K562 (cell line): ENCODE measurements at regions not wholly inside any gene's neighbourhood (a gene's known extent, or its start where the extent isn't known, plus 50 kb on each side); places are given as distances from the start of the nearest gene placed in this dataset.

Experiments used
- ATAC-seq: fragments of 200-7000 bp; cut with Tn5 transposase; 3 replicates; pipeline ENCODE4 v1.9.1; 2020; ENCODE audit warnings: moderate library complexity
- BruUV-seq: library from RNA; stranded (reverse); fragments of 400-500 nt; replicated peaks from 2 replicates; lab custom pipeline; 2021; lab: Mats Ljungman, UMichigan
- CTCF ChIA-PET: fragments of 300-600 bp; formaldehyde crosslinking; extraction: SDS; loops from one replicate; lab custom pipeline; 2021; ENCODE audit warnings: low intra/inter-chr PET ratio; lab: Yijun Ruan, JAX
- POLR2A ChIA-PET: fragments of 300-600, 350-650 bp; sonication (Branson Sonifier 250); formaldehyde crosslinking; extraction: SDS; loops from one replicate; lab custom pipeline; 2021; ENCODE audit warnings: antibody characterized with exemption, inconsistent platforms; lab: Yijun Ruan, JAX
- DNase-seq, 4 experiments: peaks; one replicate each; pipeline versions ENCODE4 v3.0.0 to v3.0.0-alpha.2; 2011 to 2018; ENCODE audit warnings: low spot score in 3 of 4, mixed read lengths in 3 of 4; ENCODE audit errors: extremely low read depth in 1 of 4
- FAIRE-seq: peaks from 2 replicates; lab custom pipeline; 2011; peaks lifted over from hg19 to GRCh38; lab: Jason Lieb, UNC
- H2AFZ ChIP-seq: 2 replicates; pipeline ENCODE4 v1.6.0; 2011; ENCODE audit warnings: low read depth, low read length, control low read depth, inconsistent platforms
- H3K27ac ChIP-seq: fragments of 200-600 bp; 3 replicates; pipeline ENCODE4 v1.8.0; 2011; ENCODE audit warnings: low read depth, mild to moderate bottlenecking, control low read depth, inconsistent platforms, low read length, moderate library complexity, mixed read lengths; ENCODE audit errors: extremely low read depth
- H3K27me3 ChIP-seq, 2 experiments: fragments of 300-600 bp in 1 of 2; 2 replicates in 1 of 2; 3 replicates in 1 of 2; pipeline versions ENCODE4 v1.6.0 to v1.8.0; 2011; ENCODE audit warnings: inconsistent platforms in 2 of 2, low read length in 2 of 2, mild to moderate bottlenecking in 1 of 2, mixed read lengths in 1 of 2, moderate library complexity in 1 of 2; ENCODE audit not compliant: control insufficient read depth in 2 of 2, insufficient read depth in 2 of 2
- H3K36me3 ChIP-seq: fragments of 300-600 bp; 3 replicates; pipeline ENCODE4 v1.8.0; 2011; ENCODE audit warnings: mild to moderate bottlenecking, low read length, inconsistent platforms; ENCODE audit not compliant: control insufficient read depth, insufficient read depth
- H3K4me1 ChIP-seq, 2 experiments: fragments of 200-600 bp in 1 of 2; replicated peaks in 1 of 2; 2 replicates in 1 of 2; 3 replicates in 1 of 2; pipeline versions ENCODE4 v1.5.1 to v1.8.0; 2011; ENCODE audit warnings: inconsistent platforms in 2 of 2, low read length in 2 of 2, mild to moderate bottlenecking in 1 of 2, mixed read lengths in 1 of 2, moderate library complexity in 1 of 2; ENCODE audit not compliant: control insufficient read depth in 2 of 2, insufficient read depth in 2 of 2
- H3K4me2 ChIP-seq: 2 replicates; pipeline ENCODE4 v1.6.1; 2011; ENCODE audit warnings: low read length, control low read depth, inconsistent platforms, mixed read lengths; ENCODE audit not compliant: insufficient read depth
- H3K4me3 ChIP-seq: fragments of 200-600 bp; sonication (generic), shearing (Covaris generic); 2 replicates; pipeline ENCODE4 v1.5.1; 2016; ENCODE audit warnings: control low read depth, inconsistent platforms
- H3K79me2 ChIP-seq: fragments of 200-600 bp; 3 replicates; pipeline ENCODE4 v1.8.0; 2011; ENCODE audit warnings: low read length, inconsistent platforms; ENCODE audit not compliant: control insufficient read depth, insufficient read depth
- H3K9ac ChIP-seq, 2 experiments: 2 replicates each; pipeline versions ENCODE4 v1.6.0 to v1.6.1; 2011; ENCODE audit warnings: low read depth in 2 of 2, low read length in 2 of 2, control low read depth in 1 of 2, inconsistent platforms in 1 of 2, mild to moderate bottlenecking in 1 of 2, mixed read lengths in 1 of 2; ENCODE audit not compliant: insufficient read depth in 1 of 2
- H3K9me1 ChIP-seq: one replicate; pipeline ENCODE4 v1.6.0; 2011; ENCODE audit warnings: inconsistent platforms, mild to moderate bottlenecking, low read length, moderate library complexity; ENCODE audit not compliant: control insufficient read depth, insufficient read depth
- H3K9me3 ChIP-seq: replicated peaks from 2 replicates; pipeline ENCODE4 v1.5.1; 2011; ENCODE audit warnings: low read depth, low read length, inconsistent platforms; ENCODE audit not compliant: control insufficient read depth, insufficient read depth
- H4K20me1 ChIP-seq: replicated peaks from 2 replicates; pipeline ENCODE4 v1.6.1; 2011; ENCODE audit warnings: low read length, inconsistent platforms, mixed read lengths; ENCODE audit not compliant: control insufficient read depth, insufficient read depth
- BRD4 ChIP-seq: fragments of 200-600 bp; sonication (generic); IDR thresholded peaks from 2 replicates; pipeline ENCODE4 v1.6.1; 2017; ENCODE audit warnings: inconsistent platforms
- CREBBP ChIP-seq: IDR thresholded peaks from one replicate; pipeline ENCODE4 v1.6.1; 2012; ENCODE audit warnings: low read depth, mild to moderate bottlenecking, control low read depth, inconsistent platforms, low read length
- E2F1 ChIP-seq: sonication (generic); formaldehyde crosslinking; IDR thresholded peaks from 2 replicates; pipeline ENCODE4 v1.8.1; 2023; ENCODE audit warnings: mild to moderate bottlenecking, missing genetic modification reagents, moderate library complexity
- EHMT2 ChIP-seq: fragments of 450-650 bp; IDR thresholded peaks from 2 replicates; pipeline ENCODE4 v1.6.1; 2018; ENCODE audit warnings: antibody characterized with exemption
- HIVEP1 ChIP-seq: fragments of 250-450 bp; sonication (Bioruptor Pico); IDR thresholded peaks from 2 replicates; pipeline ENCODE4 v1.4.0; 2020; ENCODE audit warnings: mild to moderate bottlenecking
- LCOR ChIP-seq: sonication (generic); formaldehyde crosslinking; IDR thresholded peaks from 2 replicates; pipeline ENCODE4 v1.8.0; 2022; ENCODE audit warnings: mild to moderate bottlenecking, missing genetic modification reagents
- MYNN ChIP-seq, 2 experiments: sonication (generic); formaldehyde crosslinking in 1 of 2; IDR thresholded peaks; 2 replicates each; pipeline versions ENCODE4 v1.5.0 to v1.6.1; 2016 to 2020; ENCODE audit warnings: antibody characterized with exemption in 1 of 2, missing genetic modification reagents in 1 of 2
- NFE2L1 ChIP-seq: fragments of 450-650 bp; IDR thresholded peaks from 2 replicates; pipeline ENCODE4 v1.6.1; 2016; ENCODE audit warnings: missing genetic modification characterization, low read depth, mild to moderate bottlenecking, missing compliant biosample characterization, moderate library complexity, borderline replicate concordance
- NR3C1 ChIP-seq: sonication (generic); formaldehyde crosslinking; IDR thresholded peaks from 2 replicates; pipeline ENCODE4 v1.8.1; 2022; ENCODE audit warnings: missing genetic modification reagents
- SMAD3 ChIP-seq: fragments of 450-650 bp; formaldehyde crosslinking; conservative IDR thresholded peaks from 2 replicates; pipeline ENCODE4 v1.4.0; 2020; ENCODE audit warnings: mild to moderate bottlenecking
- ZKSCAN8 ChIP-seq: fragments of 200-800 bp; sonication (Bioruptor generic); IDR thresholded peaks from 2 replicates; pipeline ENCODE4 v1.6.1; 2016; ENCODE audit warnings: missing genetic modification characterization, missing compliant biosample characterization
- ZNF253 ChIP-seq: fragments of 250-450 bp; sonication (Bioruptor Pico); conservative IDR thresholded peaks from 2 replicates; pipeline ENCODE4 v1.6.1; 2021; ENCODE audit warnings: mild to moderate bottlenecking
- in situ Hi-C: fragments of 300-500 bp; cut with MboI; formaldehyde crosslinking; loops from 4 replicates; pipeline ENCODE4 v1.15.0; 2018; ENCODE audit warnings: inconsistent platforms, mixed read lengths
- intact Hi-C: fragments of 100-400 bp; cut with micrococcal nuclease; formaldehyde crosslinking; loops from 2 replicates; pipeline ENCODE4 v1.14.2; 2022
- TF ChIP-seq, protein P1 (sequence below): sonication (generic); formaldehyde crosslinking; IDR thresholded peaks from 2 replicates; pipeline ENCODE4 v1.8.0; 2022; ENCODE audit warnings: missing genetic modification reagents, mild to moderate bottlenecking, borderline replicate concordance

DNA sequence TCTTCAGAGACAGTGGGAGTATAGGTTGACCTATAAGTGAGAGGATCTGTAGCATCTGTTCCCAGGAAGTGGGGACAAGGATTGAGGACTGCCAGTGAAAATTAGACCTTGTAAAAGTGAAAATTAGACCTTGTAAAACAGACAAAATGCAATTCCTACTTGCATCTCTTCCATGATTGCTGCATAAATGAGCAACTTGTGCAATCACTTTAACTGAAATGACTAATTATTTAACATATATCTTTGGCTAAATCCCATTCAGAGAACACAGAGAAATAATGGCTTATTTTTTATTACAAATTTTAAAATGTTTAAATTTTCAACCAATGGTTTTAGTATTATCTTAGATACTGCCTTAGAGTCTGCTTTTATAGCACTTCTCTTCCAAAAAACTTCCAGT, 67.2 kb upstream of the NABP1 start:
- TF ChIP-seq, protein P1, sequence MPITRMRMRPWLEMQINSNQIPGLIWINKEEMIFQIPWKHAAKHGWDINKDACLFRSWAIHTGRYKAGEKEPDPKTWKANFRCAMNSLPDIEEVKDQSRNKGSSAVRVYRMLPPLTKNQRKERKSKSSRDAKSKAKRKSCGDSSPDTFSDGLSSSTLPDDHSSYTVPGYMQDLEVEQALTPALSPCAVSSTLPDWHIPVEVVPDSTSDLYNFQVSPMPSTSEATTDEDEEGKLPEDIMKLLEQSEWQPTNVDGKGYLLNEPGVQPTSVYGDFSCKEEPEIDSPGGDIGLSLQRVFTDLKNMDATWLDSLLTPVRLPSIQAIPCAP (CRISPR knock-in tag) = no peak
- no peak for TF ChIP-seq HIVEP1 (CRISPR knock-in tag)
- no peak for TF ChIP-seq LCOR (CRISPR knock-in tag)
- TF ChIP-seq ZKSCAN8 (CRISPR knock-in tag) = no peak
- no peak for TF ChIP-seq CREBBP
- TF ChIP-seq EHMT2 = no peak
- no peak for TF ChIP-seq E2F1 (CRISPR knock-in tag)
- TF ChIP-seq NFE2L1 (tag) = no peak
- TF ChIP-seq NR3C1 (CRISPR knock-in tag) = no peak
- TF ChIP-seq ZNF253 (CRISPR knock-in tag) = no peak
- TF ChIP-seq MYNN (IDR thresholded peaks at IDR 0.05) = no peak
- TF ChIP-seq MYNN (CRISPR knock-in tag; IDR thresholded peaks at IDR 0.05) = no peak
- no peak for TF ChIP-seq BRD4
- TF ChIP-seq SMAD3 (CRISPR knock-in tag) = no peak
- Histone ChIP-seq H3K9me1 (no peaks in the 10 kb centered on the region), H4K20me1 (no peaks in the 10 kb centered on the region), H3K4me1 (no peaks in the 10 kb centered on the region), H3K27me3 (no peaks in the 10 kb centered on the region), H3K4me2 (no peak overlapping the region), H3K9me3 (no peaks in the 10 kb centered on the region), H3K27ac (no peak overlapping the region), H3K36me3 (no peaks in the 10 kb centered on the region), H3K79me2 (no peaks in the 10 kb centered on the region), H2AFZ (no peak overlapping the region), H3K4me3 (no peak overlapping the region), H3K9ac (no peak overlapping the region)
- ATAC-seq = no peak
- no TSS peak for BruUV-seq
- POLR2A ChIA-PET = interaction anchor here (1.4 kb wide), 1 partner anchor 27 kb away, joined by 3 read pairs; no protein-coding TSS in a partner anchor
- intact Hi-C loops = no loop called here
- FAIRE-seq = no peak
- in situ Hi-C loops = no loop called here
- CTCF ChIA-PET = no interaction called here
- no peak for DNase-seq
